ENCODE measurements at regions not wholly inside any gene's neighbourhood (a gene's known extent, or its start where the extent isn't known, plus 50 kb on each side); places are given as distances from the start of the nearest gene placed in this dataset.

GRCh38 chr2:67667054-67667908, 270.1 kb downstream of the ETAA1 start:
- no peaks in the 10 kb centered on the region for H3K4me1 Mint-ChIP-seq
- no peak overlapping the region for H3K27ac ChIP-seq (ENCODE audit: low read depth, low read length)
- no peaks in the 10 kb centered on the region for H3K27me3 ChIP-seq (ENCODE audit: insufficient read depth, low read length, poor library complexity, severe bottlenecking)
- H3K4me3 Mint-ChIP-seq, result no peak overlapping the region
- no peak overlapping the region for H3K4me3 ChIP-seq (ENCODE audit: low read length)
- no peaks in the 10 kb centered on the region for H3K9me3 ChIP-seq (ENCODE audit: low read length)
- no peaks in the 10 kb centered on the region for H3K4me1 ChIP-seq (ENCODE audit: insufficient read depth, low read length)
- peaks cover 0 to 5% (median 0%) of the 10 kb centered on the region in 5 donors for H3K9me3 Mint-ChIP-seq
- no peaks in the 10 kb centered on the region for H3K36me3 ChIP-seq (ENCODE audit: insufficient read depth, low read length)
- POLR2A ChIA-PET, result no interaction called here
- no peaks in the 10 kb centered on the region for H3K36me3 Mint-ChIP-seq
- CTCF ChIA-PET, result no interaction called here
- H3K27ac Mint-ChIP-seq, result no peak overlapping the region
- H3K27me3 Mint-ChIP-seq, result peaks cover 2 to 3% of the 10 kb centered on the region in 2 donors
- DNase-seq, result no peak

GRCh38 chr2:67668538-67668937, 271.4 kb downstream of the ETAA1 start:
- Mint-ChIP-seq H3K27ac (no peak overlapping the region), H3K27me3 (peaks cover 2 to 3% of the 10 kb centered on the region in 2 donors), H3K4me1 (no peaks in the 10 kb centered on the region), H3K36me3 (no peaks in the 10 kb centered on the region), H3K4me3 (no peak overlapping the region), H3K9me3 (peaks cover 0 to 5% (median 0%) of the 10 kb centered on the region in 5 donors)
- Histone ChIP-seq H3K27me3 (ENCODE audit: insufficient read depth, low read length, poor library complexity, severe bottlenecking) (no peaks in the 10 kb centered on the region), H3K4me3 (ENCODE audit: low read length) (no peak overlapping the region), H3K9me3 (ENCODE audit: low read length) (no peaks in the 10 kb centered on the region), H3K27ac (ENCODE audit: low read depth, low read length) (no peak overlapping the region), H3K4me1 (ENCODE audit: insufficient read depth, low read length) (no peaks in the 10 kb centered on the region), H3K36me3 (ENCODE audit: insufficient read depth, low read length) (no peaks in the 10 kb centered on the region)
- ChIA-PET CTCF (no interaction called here), POLR2A (no interaction called here)
- no peak for DNase-seq

- no peaks in the 10 kb centered on the region for H3K4me1 Mint-ChIP-seq
- Histone ChIP-seq H3K4me1 (ENCODE audit: insufficient read depth, low read length) (no peaks in the 10 kb centered on the region), H3K27ac (ENCODE audit: low read depth, low read length) (no peak overlapping the region), H3K4me3 (ENCODE audit: low read length) (no peak overlapping the region), H3K9me3 (ENCODE audit: low read length) (no peaks in the 10 kb centered on the region), H3K27me3 (ENCODE audit: insufficient read depth, low read length, poor library complexity, severe bottlenecking) (no peaks in the 10 kb centered on the region), H3K36me3 (ENCODE audit: insufficient read depth, low read length) (no peaks in the 10 kb centered on the region)
- peaks cover 0 to 5% (median 0%) of the 10 kb centered on the region in 5 donors for H3K9me3 Mint-ChIP-seq
- CTCF ChIA-PET, result no interaction called here
- no peak for DNase-seq
- no peaks in the 10 kb centered on the region for H3K36me3 Mint-ChIP-seq
- H3K27ac Mint-ChIP-seq, result no peak overlapping the region
- no peak overlapping the region for H3K4me3 Mint-ChIP-seq
- peaks cover 2 to 3% of the 10 kb centered on the region in 2 donors for H3K27me3 Mint-ChIP-seq
- POLR2A ChIA-PET, result no interaction called here
Measured at GRCh38 chr2:67669168-67669567, 272.0 kb downstream of the ETAA1 start.

- peaks cover 2 to 3% of the 10 kb centered on the region in 2 donors for H3K27me3 Mint-ChIP-seq
- CTCF ChIA-PET, result no interaction called here
- Histone ChIP-seq H3K27ac (ENCODE audit: low read depth, low read length) (no peak overlapping the region), H3K4me1 (ENCODE audit: insufficient read depth, low read length) (no peaks in the 10 kb centered on the region), H3K9me3 (ENCODE audit: low read length) (no peaks in the 10 kb centered on the region), H3K36me3 (ENCODE audit: insufficient read depth, low read length) (no peaks in the 10 kb centered on the region), H3K27me3 (ENCODE audit: insufficient read depth, low read length, poor library complexity, severe bottlenecking) (no peaks in the 10 kb centered on the region), H3K4me3 (ENCODE audit: low read length) (no peak overlapping the region)
- H3K27ac Mint-ChIP-seq, result no peak overlapping the region
- POLR2A ChIA-PET, result no interaction called here
- no peak for DNase-seq
- no peaks in the 10 kb centered on the region for H3K4me1 Mint-ChIP-seq
- H3K4me3 Mint-ChIP-seq, result no peak overlapping the region
- peaks cover 0 to 5% (median 0%) of the 10 kb centered on the region in 5 donors for H3K9me3 Mint-ChIP-seq
- H3K36me3 Mint-ChIP-seq, result no peaks in the 10 kb centered on the region
Measured at GRCh38 chr2:67669766-67670165, 272.6 kb downstream of the ETAA1 start.

GRCh38 chr2:67670747-67671183, 273.6 kb downstream of the ETAA1 start:
- H3K27me3 Mint-ChIP-seq, result peaks cover 0 to 3% of the 10 kb centered on the region in 2 donors
- H3K36me3 Mint-ChIP-seq, result no peaks in the 10 kb centered on the region
- Histone ChIP-seq H3K27me3 (ENCODE audit: insufficient read depth, low read length, poor library complexity, severe bottlenecking) (no peaks in the 10 kb centered on the region), H3K4me3 (ENCODE audit: low read length) (no peak overlapping the region), H3K27ac (ENCODE audit: low read depth, low read length) (no peak overlapping the region), H3K4me1 (ENCODE audit: insufficient read depth, low read length) (no peaks in the 10 kb centered on the region), H3K9me3 (ENCODE audit: low read length) (no peaks in the 10 kb centered on the region), H3K36me3 (ENCODE audit: insufficient read depth, low read length) (no peaks in the 10 kb centered on the region)
- no peaks in the 10 kb centered on the region for H3K4me1 Mint-ChIP-seq
- peaks cover 0 to 5% (median 0%) of the 10 kb centered on the region in 5 donors for H3K9me3 Mint-ChIP-seq
- H3K4me3 Mint-ChIP-seq, result no peak overlapping the region
- POLR2A ChIA-PET, result no interaction called here
- no peak for DNase-seq
- H3K27ac Mint-ChIP-seq, result no peak overlapping the region
- CTCF ChIA-PET, result no interaction called here

GRCh38 chr2:67671464-67672450, 274.6 kb downstream of the ETAA1 start:
- CTCF ChIA-PET, result no interaction called here
- Histone ChIP-seq H3K27ac (ENCODE audit: low read depth, low read length) (no peak overlapping the region), H3K36me3 (ENCODE audit: insufficient read depth, low read length) (no peaks in the 10 kb centered on the region), H3K4me3 (ENCODE audit: low read length) (no peak overlapping the region), H3K4me1 (ENCODE audit: insufficient read depth, low read length) (no peaks in the 10 kb centered on the region), H3K27me3 (ENCODE audit: insufficient read depth, low read length, poor library complexity, severe bottlenecking) (no peaks in the 10 kb centered on the region), H3K9me3 (ENCODE audit: low read length) (no peaks in the 10 kb centered on the region)
- Mint-ChIP-seq H3K4me3 (no peak overlapping the region), H3K4me1 (no peaks in the 10 kb centered on the region), H3K9me3 (peaks cover 0 to 3% (median 0%) of the 10 kb centered on the region in 5 donors), H3K36me3 (no peaks in the 10 kb centered on the region), H3K27me3 (no peaks in the 10 kb centered on the region), H3K27ac (no peak overlapping the region)
- DNase-seq, result no peak
- POLR2A ChIA-PET, result no interaction called here

GRCh38 chr2:67674668-67675067, 277.5 kb downstream of the ETAA1 start:
- Mint-ChIP-seq H3K9me3 (no peaks in the 10 kb centered on the region), H3K4me3 (no peak overlapping the region), H3K27me3 (no peaks in the 10 kb centered on the region), H3K4me1 (no peaks in the 10 kb centered on the region), H3K36me3 (no peaks in the 10 kb centered on the region), H3K27ac (no peak overlapping the region)
- ChIA-PET CTCF (no interaction called here), POLR2A (no interaction called here)
- Histone ChIP-seq H3K9me3 (ENCODE audit: low read length) (no peaks in the 10 kb centered on the region), H3K4me3 (ENCODE audit: low read length) (no peak overlapping the region), H3K27me3 (ENCODE audit: insufficient read depth, low read length, poor library complexity, severe bottlenecking) (no peaks in the 10 kb centered on the region), H3K4me1 (ENCODE audit: insufficient read depth, low read length) (no peaks in the 10 kb centered on the region), H3K27ac (ENCODE audit: low read depth, low read length) (no peak overlapping the region), H3K36me3 (ENCODE audit: insufficient read depth, low read length) (no peaks in the 10 kb centered on the region)
- no peak for DNase-seq

GRCh38 chr2:67684991-67685390, 287.9 kb downstream of the ETAA1 start:
- H3K36me3 Mint-ChIP-seq, result no peaks in the 10 kb centered on the region
- ChIA-PET POLR2A (no interaction called here), CTCF (no interaction called here)
- no peak overlapping the region for H3K4me3 ChIP-seq (ENCODE audit: low read length)
- no peaks in the 10 kb centered on the region for H3K27me3 ChIP-seq (ENCODE audit: insufficient read depth, low read length, poor library complexity, severe bottlenecking)
- no peaks in the 10 kb centered on the region for H3K9me3 ChIP-seq (ENCODE audit: low read length)
- H3K27ac ChIP-seq (ENCODE audit: low read depth, low read length), result no peak overlapping the region
- H3K27me3 Mint-ChIP-seq, result peaks cover 0 to 4% of the 10 kb centered on the region in 2 donors
- no peak for DNase-seq
- no peak overlapping the region for H3K27ac Mint-ChIP-seq
- peaks cover 0 to 3% (median 0%) of the 10 kb centered on the region in 5 donors for H3K9me3 Mint-ChIP-seq
- H3K4me1 ChIP-seq (ENCODE audit: insufficient read depth, low read length), result no peaks in the 10 kb centered on the region
- no peaks in the 10 kb centered on the region for H3K36me3 ChIP-seq (ENCODE audit: insufficient read depth, low read length)
- H3K4me1 Mint-ChIP-seq, result no peaks in the 10 kb centered on the region
- no peak overlapping the region for H3K4me3 Mint-ChIP-seq
